ENCODE measurements at regions not wholly inside any gene's neighbourhood (a gene's known extent, or its start where the extent isn't known, plus 50 kb on each side); places are given as distances from the start of the nearest gene placed in this dataset.

GRCh38 chr12:67797753-67798152 is 149.2 kb downstream of the DYRK2 start:
- DNase-seq: no peak

- DNase-seq: no peak
These were observed 150.2 kb downstream of the DYRK2 start for GRCh38 chr12:67798768-67799167.

DNA sequence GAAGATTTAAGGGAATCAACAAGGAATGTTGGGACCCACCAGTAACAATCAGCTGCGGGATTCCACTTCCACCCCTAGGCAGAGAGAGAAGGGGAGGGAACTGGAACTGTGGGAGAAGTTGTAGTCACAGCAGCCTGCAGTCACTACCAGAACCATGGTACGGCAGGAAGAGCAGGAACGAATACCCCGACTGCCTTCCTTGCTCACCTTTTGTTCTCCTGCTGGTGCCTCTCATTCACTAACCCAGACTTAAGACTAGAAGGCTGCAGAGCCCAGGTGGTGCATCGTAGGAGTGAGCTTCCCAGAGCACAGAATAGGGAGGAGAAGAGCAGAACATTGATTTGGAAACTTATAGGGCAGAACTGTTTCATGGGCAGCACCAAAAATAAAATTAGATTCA is 154.2 kb downstream of the DYRK2 start:
- DNase-seq: no peak

- DNase-seq: no peak
These were observed 154.9 kb downstream of the DYRK2 start for GRCh38 chr12:67803278-67803993.

- peak; percentile 26 to 42 for DNase-seq
These were observed 155.6 kb downstream of the DYRK2 start for GRCh38 chr12:67804168-67804567.

DNA sequence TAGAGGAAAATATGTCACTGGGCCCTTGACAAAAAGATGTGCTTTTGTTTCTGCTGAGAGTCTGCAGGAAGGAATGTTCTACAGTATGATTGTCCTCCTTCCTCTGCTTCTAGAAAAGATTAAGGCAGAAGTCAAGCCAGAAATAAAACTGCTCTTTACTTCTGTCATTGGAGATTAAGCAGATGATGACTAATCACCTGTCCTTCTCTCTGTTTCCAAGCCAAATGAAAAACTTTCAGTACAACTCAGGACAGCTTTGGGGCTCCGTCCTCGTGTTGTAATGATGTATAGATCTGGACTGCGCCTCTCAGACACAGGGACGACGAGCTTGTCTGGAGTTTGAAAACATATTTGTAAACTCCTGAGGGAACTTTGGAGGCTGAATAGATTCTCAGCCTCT is 159.3 kb downstream of the DYRK2 start:
- DNase-seq: no peak

GRCh38 chr12:67810166-67810565 is 161.6 kb downstream of the DYRK2 start:
- no peak for DNase-seq

- DNase-seq: no peak
These were observed 163.2 kb downstream of the DYRK2 start for GRCh38 chr12:67811437-67812361.

DNA sequence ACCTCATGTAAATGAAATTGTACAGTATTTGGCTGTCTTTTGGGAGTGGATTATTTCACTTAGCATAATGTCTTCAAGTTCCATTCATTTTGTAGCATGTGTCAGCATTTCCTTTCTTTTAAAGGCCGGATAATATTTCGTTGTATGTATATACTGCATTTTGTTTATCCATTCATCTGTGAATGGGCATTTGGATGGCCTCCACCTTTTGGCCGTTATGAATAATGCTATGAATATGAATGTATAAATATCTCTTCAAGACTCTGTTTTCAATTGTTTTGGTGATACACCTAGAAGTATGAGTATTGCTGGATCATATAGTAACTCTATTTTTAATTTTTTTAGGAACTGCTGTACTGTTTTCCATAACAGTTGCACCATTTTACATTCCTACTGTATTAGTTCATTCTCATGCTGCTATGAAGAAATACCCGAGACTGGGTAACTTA is 164.9 kb downstream of the DYRK2 start:
- no peak for DNase-seq

GRCh38 chr12:67816269-67816668 is 167.7 kb downstream of the DYRK2 start:
- no peak for DNase-seq

DNA sequence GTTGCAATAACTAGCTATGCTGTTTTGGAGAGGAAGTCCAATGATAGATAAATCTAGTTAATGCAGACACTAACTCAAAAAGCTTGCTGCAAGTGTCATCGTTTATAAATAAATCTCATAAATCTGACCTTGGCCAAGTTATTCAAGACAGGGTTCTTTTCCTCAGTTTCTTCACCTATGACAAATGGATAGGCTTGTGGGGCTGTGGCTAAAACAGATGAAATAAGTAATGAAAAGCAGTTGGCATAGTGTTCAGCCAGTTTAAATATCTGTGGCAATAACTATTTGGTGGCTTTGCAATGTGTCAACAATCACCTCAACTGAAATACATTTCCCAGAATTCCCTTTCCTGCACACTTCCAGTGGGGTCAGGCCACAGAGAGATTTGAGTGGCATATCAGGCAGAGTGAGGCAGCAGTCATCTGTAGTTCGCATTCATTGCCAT is 169.9 kb downstream of the DYRK2 start:
- DNase-seq: no peak

- DNase-seq: no peak
These were observed 169.3 kb upstream of the IFNG-AS1 start for GRCh38 chr12:67819902-67820301.

DNA sequence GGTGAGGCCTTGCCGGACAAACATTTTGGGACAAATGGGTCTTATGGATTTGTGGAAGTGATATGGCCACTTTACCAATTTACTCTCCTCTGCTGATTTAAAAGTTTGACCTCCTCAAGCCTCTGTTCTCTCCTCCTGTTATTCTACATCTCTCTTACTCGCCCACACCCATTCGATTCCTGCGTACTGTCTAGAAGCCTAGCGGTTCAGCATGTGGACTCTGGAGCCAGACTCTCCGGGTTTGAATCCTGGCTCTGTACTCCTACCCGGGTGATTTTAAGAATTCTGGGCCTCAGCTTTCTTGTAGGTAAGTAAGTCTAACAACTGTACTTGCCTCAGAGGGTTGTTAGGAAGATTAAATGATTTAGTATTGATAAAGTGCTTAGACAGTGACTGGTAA is 168.6 kb upstream of the IFNG-AS1 start:
- no peak for DNase-seq

DNA sequence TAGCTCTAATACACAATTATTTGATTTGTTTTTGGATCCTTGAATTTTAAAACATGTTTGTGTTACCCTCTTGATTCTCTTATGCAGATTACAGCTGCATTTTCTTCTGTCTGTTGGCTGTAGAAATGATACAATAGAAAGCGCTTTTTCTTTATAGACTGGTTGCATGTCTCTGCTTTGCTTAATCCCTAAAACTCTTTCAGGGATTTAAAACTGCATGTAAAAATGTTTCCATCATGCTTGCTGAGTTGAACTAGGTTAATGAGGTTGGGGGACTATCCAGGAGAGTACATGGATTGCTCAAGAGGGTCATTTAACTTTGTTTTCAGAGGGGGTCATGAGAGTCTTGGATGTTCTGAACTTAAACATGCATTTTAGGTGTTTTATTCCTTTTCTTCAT is 166.4 kb upstream of the IFNG-AS1 start:
- no peak for DNase-seq

- DNase-seq: no peak
These were observed 163.1 kb upstream of the IFNG-AS1 start for GRCh38 chr12:67826148-67826547.

GRCh38 chr12:67826946-67827720 is 162.1 kb upstream of the IFNG-AS1 start:
- no peak for DNase-seq

DNA sequence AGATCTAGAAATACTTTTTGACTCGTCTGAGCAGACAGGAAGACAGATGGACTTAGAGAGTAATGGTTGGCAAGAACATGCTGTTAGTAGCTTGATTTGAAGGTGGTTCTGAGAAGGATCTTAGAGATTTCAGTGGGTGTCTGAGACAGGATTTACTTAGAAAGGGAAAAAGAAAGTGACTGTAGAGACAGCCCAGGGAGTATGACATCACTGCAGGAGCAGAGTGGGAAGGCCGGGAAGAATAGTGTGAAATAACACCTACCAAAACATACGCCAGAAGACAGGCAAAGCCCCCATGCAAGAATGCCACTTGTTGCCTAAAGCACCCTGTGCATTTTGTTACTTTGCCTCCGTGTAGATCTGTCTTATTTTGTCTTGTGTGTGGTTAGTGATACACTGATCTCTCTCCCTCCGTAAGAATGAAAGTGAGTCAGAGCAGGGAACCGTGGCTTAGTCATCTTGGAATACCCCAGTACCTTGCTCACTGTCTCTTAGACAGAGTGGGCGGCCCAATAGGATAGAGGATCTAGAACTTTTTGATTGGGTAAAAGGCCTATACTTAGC is 161.3 kb upstream of the IFNG-AS1 start:
- peak; percentile 42 to 43 for DNase-seq

- no peak for DNase-seq
These were observed 159.4 kb upstream of the IFNG-AS1 start for GRCh38 chr12:67829896-67830295.

GRCh38 chr12:67832155-67832554 is 157.1 kb upstream of the IFNG-AS1 start:
- DNase-seq: no peak

DNA sequence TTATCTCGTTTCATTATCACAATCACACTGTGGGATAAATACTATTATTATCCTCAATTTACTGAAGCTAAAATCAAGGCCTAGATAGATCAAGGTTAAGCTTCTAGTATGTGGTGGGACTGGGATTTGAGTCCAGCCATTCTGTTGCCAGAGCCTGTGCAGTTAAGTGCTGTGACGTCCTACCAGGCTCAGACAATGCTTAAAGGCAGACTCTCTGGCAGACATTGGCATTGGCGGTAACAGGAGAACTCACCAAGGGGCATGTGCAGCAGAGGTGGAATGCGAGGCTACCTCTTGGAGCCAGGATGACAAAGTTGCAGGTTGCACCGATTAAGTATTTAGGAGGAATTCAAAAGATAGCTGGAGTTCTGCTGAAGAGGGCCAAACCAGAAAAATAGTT is 155.6 kb upstream of the IFNG-AS1 start:
- no peak for DNase-seq

DNA sequence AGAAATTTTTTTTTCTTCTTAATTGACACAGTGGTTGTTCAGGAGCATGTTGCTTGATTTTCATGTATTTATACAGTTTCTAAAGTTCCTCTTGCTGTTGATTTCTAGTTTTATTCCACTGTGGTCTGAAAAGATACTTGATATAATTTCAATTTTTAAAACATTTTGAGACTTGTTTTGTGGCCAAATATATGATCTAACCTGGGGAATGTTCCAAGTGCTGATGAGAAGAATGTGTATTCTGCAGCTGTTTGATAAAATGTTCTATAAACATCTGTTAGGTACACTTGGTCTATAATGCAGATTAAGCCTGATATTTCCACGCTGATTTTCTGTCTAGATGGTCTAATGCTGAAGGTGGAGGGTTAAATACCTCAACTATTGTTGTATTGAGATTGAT is 151.4 kb upstream of the IFNG-AS1 start:
- DNase-seq: no peak

- DNase-seq: no peak
These were observed 147.1 kb upstream of the IFNG-AS1 start for GRCh38 chr12:67842124-67842523.

GRCh38 chr12:67843257-67843656 is 146.0 kb upstream of the IFNG-AS1 start:
- DNase-seq: no peak
